Panc1 (cell line): ENCODE measurements at regions not wholly inside any gene's neighbourhood (a gene's known extent, or its start where the extent isn't known, plus 50 kb on each side); places are given as distances from the start of the nearest gene placed in this dataset.

ENCODE experiments used
- ATAC-seq: fragments of 200-7000 bp; cut with Tn5 transposase; 2 replicates; pipeline ENCODE4 v1.9.1; 2020; ENCODE audit warnings: mild to moderate bottlenecking, moderate library complexity
- BruUV-seq: library from RNA; stranded (reverse); fragments of 400-500 nt; replicated peaks from 2 replicates; lab custom pipeline; 2021; lab: Mats Ljungman, UMichigan
- CTCF ChIA-PET: fragments of 300-600 bp; sonication (Branson Sonifier 250); formaldehyde crosslinking; loops from one replicate; lab custom pipeline; 2022; ENCODE audit warnings: antibody characterized with exemption; lab: Charles Lee
- POLR2A ChIA-PET: fragments of 300-600 bp; sonication (Branson Sonifier 250); formaldehyde crosslinking; loops from one replicate; lab custom pipeline; 2022; ENCODE audit warnings: antibody characterized with exemption; lab: Charles Lee
- DNase-seq: peaks from one replicate; pipeline ENCODE4 v3.0.0-alpha.2; 2010; ENCODE audit warnings: low read depth, low spot score
- H3K27ac ChIP-seq: 2 replicates; pipeline ENCODE4 v1.5.1; 2011; ENCODE audit warnings: mild to moderate bottlenecking, low read length, inconsistent platforms
- H3K27me3 ChIP-seq: fragments of 200-500 bp; sonication (Bioruptor generic); 2 replicates; pipeline ENCODE4 v1.6.0; 2014; ENCODE audit warnings: low read length, inconsistent platforms; ENCODE audit not compliant: control insufficient read depth, insufficient read depth
- H3K36me3 ChIP-seq: fragments of 200-500 bp; sonication (Bioruptor generic); 2 replicates; pipeline ENCODE4 v1.5.1; 2014; ENCODE audit warnings: inconsistent platforms, mild to moderate bottlenecking, low read length, moderate library complexity; ENCODE audit not compliant: control insufficient read depth, insufficient read depth
- H3K4me1 ChIP-seq: 2 replicates; pipeline ENCODE4 v1.5.1; 2011; ENCODE audit warnings: inconsistent platforms, mild to moderate bottlenecking, low read length, moderate library complexity; ENCODE audit not compliant: control insufficient read depth, insufficient read depth
- H3K4me3 ChIP-seq, 2 experiments: 2 replicates each; pipeline ENCODE4 v1.5.1; 2011 to 2012; ENCODE audit warnings: low read depth in 2 of 2, low read length in 2 of 2, mild to moderate bottlenecking in 2 of 2, inconsistent platforms in 1 of 2, moderate library complexity in 1 of 2
- H3K9me3 ChIP-seq: fragments of 200-500 bp; sonication (Bioruptor generic); 2 replicates; pipeline ENCODE4 v1.5.1; 2014; ENCODE audit warnings: low read depth, mild to moderate bottlenecking, inconsistent platforms, low read length, moderate library complexity; ENCODE audit not compliant: control insufficient read depth, insufficient read depth
- POLR2AphosphoS5 ChIP-seq: IDR thresholded peaks from 2 replicates; pipeline ENCODE4 v1.6.1; 2012; ENCODE audit warnings: mild to moderate bottlenecking, low read depth, low read length, moderate library complexity
- REST ChIP-seq, 2 experiments: IDR thresholded peaks; 2 replicates each; pipeline ENCODE4 v1.6.1; 2011 to 2012; ENCODE audit warnings: low read depth in 2 of 2, control low read depth in 1 of 2, low read length in 1 of 2, mild to moderate bottlenecking in 1 of 2, moderate library complexity in 1 of 2; ENCODE audit not compliant: insufficient read depth in 1 of 2
- SIN3A ChIP-seq: IDR thresholded peaks from 2 replicates; pipeline ENCODE4 v1.6.1; 2012; ENCODE audit warnings: low read depth, mild to moderate bottlenecking, low read length, moderate library complexity, borderline replicate concordance; ENCODE audit not compliant: insufficient read depth
- TCF7L2 ChIP-seq: IDR thresholded peaks from 2 replicates; pipeline ENCODE4 v1.6.1; 2011; ENCODE audit warnings: mild to moderate bottlenecking, low read depth, low read length, inconsistent platforms
- in situ Hi-C: cut with HindIII; loops from 2 replicates; pipeline ENCODE4 v1.10.0; 2016; ENCODE audit warnings: low sequenced_read_pairs, low pct_unique_long_range_greater_than_20kb
- intact Hi-C: fragments of 100-400 bp; cut with micrococcal nuclease; formaldehyde crosslinking; loops from one replicate; pipeline ENCODE4 v1.10.0; 2022; ENCODE audit not compliant: unreplicated experiment
- TF ChIP-seq, protein P1 (sequence below): fragments of 450-650 bp; IDR thresholded peaks from 2 replicates; pipeline ENCODE4 v1.5.1; 2017; ENCODE audit warnings: mild to moderate bottlenecking

DNA sequence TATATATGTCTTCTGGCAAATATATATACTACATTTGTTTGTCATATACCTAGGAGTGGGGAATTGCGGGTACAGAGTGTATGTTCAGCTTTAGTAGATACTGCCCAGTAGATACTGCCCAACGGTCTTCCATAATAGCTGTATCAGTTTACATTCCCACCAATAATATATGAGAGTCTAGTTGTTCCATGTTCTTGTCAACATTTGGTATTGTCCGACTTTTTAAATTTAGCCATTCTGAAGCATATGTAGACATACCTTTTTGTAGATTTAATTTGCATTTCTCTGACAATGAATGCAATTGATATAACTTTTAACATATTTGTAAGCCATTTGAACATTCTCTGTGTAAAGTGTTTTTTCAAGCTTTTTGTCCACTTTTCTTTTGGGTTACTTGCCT is 99.0 kb upstream of the HIVEP3 start:
- CTCF ChIA-PET, result no interaction called here
- no peaks in the 10 kb centered on the region for H3K27me3 ChIP-seq
- H3K4me3 ChIP-seq, result no peak overlapping the region
- peaks cover 22% of the 10 kb centered on the region; the same call in 1 of the 2 replicates for H3K9me3 ChIP-seq
- BruUV-seq, result no TSS peak
- in situ Hi-C loops, result no loop called here
- no peak for TF ChIP-seq REST (IDR thresholded peaks at IDR 0.05; ENCODE audit: insufficient read depth in 1 of 2, low read depth in 2 of 2, low read length in 1 of 2)
- TF ChIP-seq SIN3A, result no peak
- TF ChIP-seq, protein P1, sequence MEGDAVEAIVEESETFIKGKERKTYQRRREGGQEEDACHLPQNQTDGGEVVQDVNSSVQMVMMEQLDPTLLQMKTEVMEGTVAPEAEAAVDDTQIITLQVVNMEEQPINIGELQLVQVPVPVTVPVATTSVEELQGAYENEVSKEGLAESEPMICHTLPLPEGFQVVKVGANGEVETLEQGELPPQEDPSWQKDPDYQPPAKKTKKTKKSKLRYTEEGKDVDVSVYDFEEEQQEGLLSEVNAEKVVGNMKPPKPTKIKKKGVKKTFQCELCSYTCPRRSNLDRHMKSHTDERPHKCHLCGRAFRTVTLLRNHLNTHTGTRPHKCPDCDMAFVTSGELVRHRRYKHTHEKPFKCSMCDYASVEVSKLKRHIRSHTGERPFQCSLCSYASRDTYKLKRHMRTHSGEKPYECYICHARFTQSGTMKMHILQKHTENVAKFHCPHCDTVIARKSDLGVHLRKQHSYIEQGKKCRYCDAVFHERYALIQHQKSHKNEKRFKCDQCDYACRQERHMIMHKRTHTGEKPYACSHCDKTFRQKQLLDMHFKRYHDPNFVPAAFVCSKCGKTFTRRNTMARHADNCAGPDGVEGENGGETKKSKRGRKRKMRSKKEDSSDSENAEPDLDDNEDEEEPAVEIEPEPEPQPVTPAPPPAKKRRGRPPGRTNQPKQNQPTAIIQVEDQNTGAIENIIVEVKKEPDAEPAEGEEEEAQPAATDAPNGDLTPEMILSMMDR, result no peak
- TF ChIP-seq POLR2AphosphoS5, result no peak
- no peak for TF ChIP-seq TCF7L2
- ATAC-seq, result no peak
- H3K27ac ChIP-seq, result no peak overlapping the region
- POLR2A ChIA-PET, result no interaction called here
- no peaks in the 10 kb centered on the region for H3K36me3 ChIP-seq
- H3K4me1 ChIP-seq, result no peaks in the 10 kb centered on the region; the same call in 1 of the 2 replicates
- DNase-seq, result no peak
- intact Hi-C loops, result no loop called here

DNA sequence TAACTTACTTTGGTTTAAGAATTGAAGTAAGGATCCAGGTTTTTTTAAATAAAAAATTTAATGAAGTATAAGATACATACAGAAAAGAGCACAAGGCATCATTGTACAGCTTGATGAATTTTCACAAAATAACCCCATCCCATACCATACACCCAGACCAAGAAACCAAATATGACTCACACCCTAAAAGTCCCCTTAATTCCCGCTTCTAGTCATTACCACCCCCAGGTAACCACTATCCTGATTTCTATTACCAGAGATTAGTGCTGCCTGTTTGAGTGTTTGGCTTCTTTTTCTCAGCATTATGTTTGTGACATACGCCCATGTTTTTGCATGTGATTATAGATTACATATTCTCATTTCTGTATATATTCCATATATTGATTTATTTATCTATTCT is 98.5 kb upstream of the HIVEP3 start:
- H3K4me3 ChIP-seq, result no peak overlapping the region
- H3K27ac ChIP-seq, result no peak overlapping the region
- no peaks in the 10 kb centered on the region for H3K36me3 ChIP-seq
- ATAC-seq, result no peak
- no peaks in the 10 kb centered on the region for H3K27me3 ChIP-seq
- H3K4me1 ChIP-seq, result no peaks in the 10 kb centered on the region; the same call in 1 of the 2 replicates
- in situ Hi-C loops, result no loop called here
- CTCF ChIA-PET, result no interaction called here
- POLR2A ChIA-PET, result no interaction called here
- TF ChIP-seq, protein P1, result no peak
- TF ChIP-seq REST (IDR thresholded peaks at IDR 0.05; ENCODE audit: insufficient read depth in 1 of 2, low read depth in 2 of 2, low read length in 1 of 2) (no peak), SIN3A (no peak), TCF7L2 (no peak), POLR2AphosphoS5 (no peak)
- peaks cover 22% of the 10 kb centered on the region; the same call in 1 of the 2 replicates for H3K9me3 ChIP-seq
- BruUV-seq, result no TSS peak
- intact Hi-C loops, result no loop called here
- no peak for DNase-seq
